ENCODE measurements at regions not wholly inside any gene's neighbourhood (a gene's known extent, or its start where the extent isn't known, plus 50 kb on each side); places are given as distances from the start of the nearest gene placed in this dataset.

GRCh38 chr5:3335301-3335700, 260.3 kb upstream of the IRX1 start:
- POLR2A ChIA-PET: no interaction called here
- intact Hi-C loops (cut with micrococcal nuclease): no loop called here
- no peaks in the 10 kb centered on the region for H3K27me3 Mint-ChIP-seq
- ATAC-seq (ENCODE audit: low read depth): no peak
- no peaks in the 10 kb centered on the region for H3K4me1 Mint-ChIP-seq
- TF ChIP-seq CTCF (IDR thresholded peaks at IDR 0.05): no peak
- no peaks in the 10 kb centered on the region for H3K36me3 Mint-ChIP-seq (ENCODE audit: low read depth)
- no peak overlapping the region for H3K4me3 Mint-ChIP-seq
- peaks cover 2% of the 10 kb centered on the region for H3K9me3 Mint-ChIP-seq
- H3K27ac Mint-ChIP-seq: no peak overlapping the region
- CTCF ChIA-PET: no interaction called here
- no peak for DNase-seq

GRCh38 chr5:3333836-3334235, 261.8 kb upstream of the IRX1 start:
- ChIA-PET CTCF (no interaction called here), POLR2A (no interaction called here)
- Mint-ChIP-seq H3K27ac (no peak overlapping the region), H3K27me3 (no peaks in the 10 kb centered on the region), H3K36me3 (ENCODE audit: low read depth) (no peaks in the 10 kb centered on the region), H3K4me1 (no peaks in the 10 kb centered on the region), H3K9me3 (peaks cover 2% of the 10 kb centered on the region), H3K4me3 (no peak overlapping the region)
- ATAC-seq (ENCODE audit: low read depth): no peak
- intact Hi-C loops (cut with micrococcal nuclease): no loop called here
- DNase-seq: no peak
- TF ChIP-seq CTCF (IDR thresholded peaks at IDR 0.05): no peak

DNA sequence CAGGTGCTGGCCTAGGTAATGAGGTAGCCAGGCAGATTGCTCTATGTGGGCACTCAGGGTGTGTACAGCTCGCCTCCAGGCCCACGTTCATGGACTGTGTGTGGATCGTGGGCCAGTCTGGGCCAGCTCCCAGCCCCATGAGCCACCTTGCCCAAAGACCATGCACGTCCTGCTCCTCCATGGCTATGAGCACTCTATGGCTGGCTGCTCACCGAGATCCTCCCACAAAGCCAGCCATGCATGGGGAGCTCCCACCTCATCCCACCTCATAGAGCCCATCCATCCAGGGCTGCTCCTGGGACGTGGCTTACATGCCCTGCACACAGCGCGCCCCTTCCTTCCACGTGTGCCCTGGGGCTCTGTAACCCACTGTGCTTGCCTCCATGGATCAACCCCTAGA, 262.5 kb upstream of the IRX1 start:
- H3K9me3 Mint-ChIP-seq: peaks cover 2% of the 10 kb centered on the region
- no peak for TF ChIP-seq CTCF (IDR thresholded peaks at IDR 0.05)
- intact Hi-C loops (cut with micrococcal nuclease): no loop called here
- ChIA-PET POLR2A (no interaction called here), CTCF (no interaction called here)
- ATAC-seq (ENCODE audit: low read depth) (no peak), DNase-seq (no peak)
- no peaks in the 10 kb centered on the region for H3K4me1 Mint-ChIP-seq
- H3K36me3 Mint-ChIP-seq (ENCODE audit: low read depth): no peaks in the 10 kb centered on the region
- no peak overlapping the region for H3K4me3 Mint-ChIP-seq
- H3K27ac Mint-ChIP-seq: no peak overlapping the region
- no peaks in the 10 kb centered on the region for H3K27me3 Mint-ChIP-seq

GRCh38 chr5:3331819-3332218, 263.8 kb upstream of the IRX1 start:
- peaks cover 2% of the 10 kb centered on the region for H3K9me3 Mint-ChIP-seq
- TF ChIP-seq CTCF (IDR thresholded peaks at IDR 0.05): no peak
- H3K4me3 Mint-ChIP-seq: no peak overlapping the region
- no peaks in the 10 kb centered on the region for H3K27me3 Mint-ChIP-seq
- intact Hi-C loops (cut with micrococcal nuclease): no loop called here
- DNase-seq (no peak), ATAC-seq (ENCODE audit: low read depth) (no peak)
- H3K27ac Mint-ChIP-seq: no peak overlapping the region
- POLR2A ChIA-PET: no interaction called here
- no peaks in the 10 kb centered on the region for H3K36me3 Mint-ChIP-seq (ENCODE audit: low read depth)
- H3K4me1 Mint-ChIP-seq: no peaks in the 10 kb centered on the region
- CTCF ChIA-PET: no interaction called here

- no peak for DNase-seq
- TF ChIP-seq CTCF (IDR thresholded peaks at IDR 0.05): no peak
- CTCF ChIA-PET: no interaction called here
- H3K36me3 Mint-ChIP-seq (ENCODE audit: low read depth): no peaks in the 10 kb centered on the region
- intact Hi-C loops (cut with micrococcal nuclease): no loop called here
- no peak overlapping the region for H3K27ac Mint-ChIP-seq
- H3K4me3 Mint-ChIP-seq: no peak overlapping the region
- no peaks in the 10 kb centered on the region for H3K4me1 Mint-ChIP-seq
- ATAC-seq (ENCODE audit: low read depth): no peak
- no peaks in the 10 kb centered on the region for H3K27me3 Mint-ChIP-seq
- H3K9me3 Mint-ChIP-seq: peaks cover 2% of the 10 kb centered on the region
- POLR2A ChIA-PET: no interaction called here
Observed at GRCh38 chr5:3330442-3330841, 265.2 kb upstream of the IRX1 start.

Measured in activated B cell treated with CpG ODN at 0.5 μM for 24 hours (primary cell).